ENCODE measurements at regions not wholly inside any gene's neighbourhood (a gene's known extent, or its start where the extent isn't known, plus 50 kb on each side); places are given as distances from the start of the nearest gene placed in this dataset.

DNA sequence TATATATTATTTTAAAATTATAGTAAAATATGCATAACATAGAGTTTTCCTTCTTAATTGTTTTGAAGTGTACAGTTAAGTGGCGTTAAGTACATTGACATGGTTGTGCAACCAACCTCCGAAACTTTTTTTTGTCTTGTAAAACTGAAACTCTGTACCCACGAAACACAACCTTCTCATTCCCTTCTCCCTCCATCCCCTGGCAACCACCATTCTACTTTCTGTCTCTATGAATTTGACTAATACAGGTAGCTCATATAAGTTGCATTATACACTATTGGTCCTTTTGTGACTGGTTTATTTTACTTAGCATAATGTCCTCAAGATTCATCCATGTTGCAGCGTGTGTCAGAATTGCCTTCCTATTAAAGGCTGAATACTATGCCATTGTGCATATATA lies 179.4 kb downstream of the SATB1 start:
- Histone ChIP-seq H3K9ac (ENCODE audit: low read length) (no peak overlapping the region), H2AK5ac (ENCODE audit: low read length, severe bottlenecking) (no peak overlapping the region), H3K14ac (ENCODE audit: low read length in 2 of 2) (no peak overlapping the region), H2BK15ac (ENCODE audit: low read depth, poor library complexity, severe bottlenecking) (no peak overlapping the region), H3K4me1 (ENCODE audit: control insufficient read depth, insufficient read depth, low read depth, low read length) (no peaks in the 10 kb centered on the region), H3K27ac (ENCODE audit: low read length, poor library complexity, severe bottlenecking) (no peak overlapping the region), H3K36me3 (ENCODE audit: control insufficient read depth in 1 of 2, insufficient read depth in 2 of 2, low read depth in 1 of 2, low read length in 2 of 2) (no peaks in the 10 kb centered on the region), H3K18ac (ENCODE audit: low read depth in 1 of 2, low read length in 2 of 2) (no peak overlapping the region), H3K9me3 (ENCODE audit: control insufficient read depth, low read length) (no peaks in the 10 kb centered on the region), H3K4ac (ENCODE audit: low read depth in 1 of 2, low read length in 2 of 2) (no peak overlapping the region), H3K27me3 (ENCODE audit: control insufficient read depth in 1 of 2, insufficient read depth in 1 of 2, low read length in 2 of 2) (no peaks in the 10 kb centered on the region), H4K91ac (ENCODE audit: low read length) (no peak overlapping the region), H3K4me3 (ENCODE audit: insufficient read depth in 1 of 2, low read depth in 1 of 2, low read length in 2 of 2) (no peak overlapping the region), H2BK120ac (ENCODE audit: low read depth, low read length) (no peak overlapping the region), H3K23ac (ENCODE audit: low read length in 2 of 2) (no peak overlapping the region), H2BK5ac (ENCODE audit: low read depth, low read length, poor library complexity, severe bottlenecking) (no peak overlapping the region), H3K79me1 (replicated peaks; ENCODE audit: low read length, poor library complexity, severe bottlenecking) (no peaks in the 10 kb centered on the region), H4K8ac (ENCODE audit: low read length) (no peak overlapping the region), H2AFZ (ENCODE audit: low read depth, low read length) (no peak overlapping the region), H3K4me2 (ENCODE audit: low read length, poor library complexity, severe bottlenecking) (no peak overlapping the region), H2BK12ac (ENCODE audit: low read length in 2 of 2) (no peak overlapping the region)
- no peak for DNase-seq
- no CpG with 5 or more reads among the region's 4 CpGs for WGBS

DNA sequence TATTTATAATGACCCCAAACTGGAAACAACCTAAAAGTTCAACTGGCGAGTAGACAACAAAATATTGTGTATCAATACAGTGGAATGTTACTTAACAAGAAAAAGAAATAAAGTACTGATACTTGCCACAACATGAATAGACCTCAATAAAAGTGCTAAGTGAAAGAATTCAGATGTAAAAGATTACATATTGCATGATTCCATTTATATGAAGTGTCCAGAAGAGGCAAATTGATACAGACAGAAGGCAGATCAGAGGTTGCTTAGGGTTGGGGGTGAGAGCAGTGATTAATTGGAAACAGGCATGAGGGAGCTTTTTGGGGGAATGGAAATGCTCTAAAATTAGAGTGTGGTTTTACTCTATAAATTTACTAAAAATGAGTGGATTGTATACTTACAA lies 183.3 kb downstream of the SATB1 start:
- Histone ChIP-seq H3K4me2 (ENCODE audit: low read length, poor library complexity, severe bottlenecking) (no peak overlapping the region), H3K79me1 (replicated peaks; ENCODE audit: low read length, poor library complexity, severe bottlenecking) (no peaks in the 10 kb centered on the region), H2AK5ac (ENCODE audit: low read length, severe bottlenecking) (no peak overlapping the region), H3K9ac (ENCODE audit: low read length) (no peak overlapping the region), H3K4me3 (ENCODE audit: insufficient read depth in 1 of 2, low read depth in 1 of 2, low read length in 2 of 2) (no peak overlapping the region), H4K91ac (ENCODE audit: low read length) (no peak overlapping the region), H2BK120ac (ENCODE audit: low read depth, low read length) (no peak overlapping the region), H3K27ac (ENCODE audit: low read length, poor library complexity, severe bottlenecking) (no peak overlapping the region), H3K27me3 (ENCODE audit: control insufficient read depth in 1 of 2, insufficient read depth in 1 of 2, low read length in 2 of 2) (no peaks in the 10 kb centered on the region), H3K36me3 (ENCODE audit: control insufficient read depth in 1 of 2, insufficient read depth in 2 of 2, low read depth in 1 of 2, low read length in 2 of 2) (no peaks in the 10 kb centered on the region), H3K14ac (ENCODE audit: low read length in 2 of 2) (no peak overlapping the region), H3K4ac (ENCODE audit: low read depth in 1 of 2, low read length in 2 of 2) (no peak overlapping the region), H4K8ac (ENCODE audit: low read length) (no peak overlapping the region), H3K23ac (ENCODE audit: low read length in 2 of 2) (no peak overlapping the region), H3K18ac (ENCODE audit: low read depth in 1 of 2, low read length in 2 of 2) (no peak overlapping the region), H2BK5ac (ENCODE audit: low read depth, low read length, poor library complexity, severe bottlenecking) (no peak overlapping the region), H3K9me3 (ENCODE audit: control insufficient read depth, low read length) (no peaks in the 10 kb centered on the region), H3K4me1 (ENCODE audit: control insufficient read depth, insufficient read depth, low read depth, low read length) (no peaks in the 10 kb centered on the region), H2AFZ (ENCODE audit: low read depth, low read length) (no peak overlapping the region), H2BK12ac (ENCODE audit: low read length in 2 of 2) (no peak overlapping the region), H2BK15ac (ENCODE audit: low read depth, poor library complexity, severe bottlenecking) (no peak overlapping the region)
- no CpG with 5 or more reads among the region's 1 CpG for WGBS
- no peak for DNase-seq

DNA sequence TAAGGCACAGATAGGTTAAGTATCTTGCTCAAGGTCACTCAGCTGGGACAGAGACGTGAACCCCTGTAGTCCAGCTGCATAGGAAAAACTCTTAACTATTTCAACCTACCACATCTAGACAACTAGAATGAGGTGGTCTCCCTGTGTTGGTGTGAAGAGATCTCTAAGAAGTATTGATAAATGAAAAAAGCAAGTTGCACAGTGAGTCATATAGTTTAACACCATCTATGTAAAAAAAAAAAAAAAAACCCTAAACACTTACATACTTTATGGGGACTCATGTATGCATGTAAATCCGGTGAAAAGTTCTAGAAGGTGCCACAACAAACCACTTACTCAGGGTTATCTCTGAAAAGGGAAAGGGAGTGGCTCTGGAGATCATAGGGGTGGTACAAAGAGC lies 185.5 kb downstream of the SATB1 start:
- no peak overlapping the region for H3K4ac ChIP-seq (ENCODE audit: low read depth in 1 of 2, low read length in 2 of 2)
- WGBS = 50% methylated on average over 1 of the region's 2 CpGs
- H3K9ac ChIP-seq (ENCODE audit: low read length) = no peak overlapping the region
- H4K8ac ChIP-seq (ENCODE audit: low read length) = no peak overlapping the region
- no peaks in the 10 kb centered on the region for H3K4me1 ChIP-seq (ENCODE audit: control insufficient read depth, insufficient read depth, low read depth, low read length)
- no peak overlapping the region for H2BK5ac ChIP-seq (ENCODE audit: low read depth, low read length, poor library complexity, severe bottlenecking)
- H2AFZ ChIP-seq (ENCODE audit: low read depth, low read length) = no peak overlapping the region
- H4K91ac ChIP-seq (ENCODE audit: low read length) = no peak overlapping the region
- no peak overlapping the region for H3K14ac ChIP-seq (ENCODE audit: low read length in 2 of 2)
- no peak overlapping the region for H2AK5ac ChIP-seq (ENCODE audit: low read length, severe bottlenecking)
- no peak overlapping the region for H2BK120ac ChIP-seq (ENCODE audit: low read depth, low read length)
- no peaks in the 10 kb centered on the region for H3K79me1 ChIP-seq (replicated peaks; ENCODE audit: low read length, poor library complexity, severe bottlenecking)
- DNase-seq = no peak
- H3K27me3 ChIP-seq (ENCODE audit: control insufficient read depth in 1 of 2, insufficient read depth in 1 of 2, low read length in 2 of 2) = no peaks in the 10 kb centered on the region
- no peak overlapping the region for H2BK12ac ChIP-seq (ENCODE audit: low read length in 2 of 2)
- no peaks in the 10 kb centered on the region for H3K9me3 ChIP-seq (ENCODE audit: control insufficient read depth, low read length)
- H3K36me3 ChIP-seq (ENCODE audit: control insufficient read depth in 1 of 2, insufficient read depth in 2 of 2, low read depth in 1 of 2, low read length in 2 of 2) = no peaks in the 10 kb centered on the region
- H3K23ac ChIP-seq (ENCODE audit: low read length in 2 of 2) = no peak overlapping the region
- no peak overlapping the region for H3K18ac ChIP-seq (ENCODE audit: low read depth in 1 of 2, low read length in 2 of 2)
- H3K27ac ChIP-seq (ENCODE audit: low read length, poor library complexity, severe bottlenecking) = no peak overlapping the region
- H3K4me3 ChIP-seq (ENCODE audit: insufficient read depth in 1 of 2, low read depth in 1 of 2, low read length in 2 of 2) = no peak overlapping the region
- H2BK15ac ChIP-seq (ENCODE audit: low read depth, poor library complexity, severe bottlenecking) = no peak overlapping the region
- H3K4me2 ChIP-seq (ENCODE audit: low read length, poor library complexity, severe bottlenecking) = no peak overlapping the region

DNA sequence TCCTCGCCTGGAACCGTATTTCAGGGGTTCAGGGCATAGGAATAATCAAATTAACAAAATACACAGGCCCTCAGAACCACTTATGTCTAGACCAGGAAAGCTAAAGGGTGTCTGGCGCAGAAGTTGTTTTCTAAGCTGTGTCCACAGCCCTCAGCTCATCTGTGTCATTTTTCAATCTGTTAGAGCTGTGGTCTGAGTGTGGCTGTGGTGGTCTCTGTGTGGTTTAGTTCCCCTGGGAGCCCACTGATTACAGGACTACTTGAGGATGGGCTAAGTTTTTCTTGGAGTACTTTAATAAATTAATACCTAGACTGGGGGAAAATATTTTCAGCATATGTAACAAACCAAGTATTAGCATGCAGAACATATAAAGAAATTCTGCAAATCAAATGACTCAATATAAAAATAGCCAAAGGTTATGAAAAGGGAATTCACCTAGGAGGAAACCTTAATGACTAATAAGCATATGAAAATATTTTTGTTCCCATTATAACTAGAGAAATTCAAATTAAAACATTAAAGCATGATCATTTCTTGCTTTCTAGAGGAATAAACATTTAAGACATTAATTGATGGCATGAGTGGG lies 186.3 kb downstream of the SATB1 start:
- Histone ChIP-seq H3K4me1 (ENCODE audit: control insufficient read depth, insufficient read depth, low read depth, low read length) (no peaks in the 10 kb centered on the region), H2BK12ac (ENCODE audit: low read length in 2 of 2) (no peak overlapping the region), H2BK15ac (ENCODE audit: low read depth, poor library complexity, severe bottlenecking) (no peak overlapping the region), H3K23ac (ENCODE audit: low read length in 2 of 2) (no peak overlapping the region), H3K9me3 (ENCODE audit: control insufficient read depth, low read length) (no peaks in the 10 kb centered on the region), H3K79me1 (replicated peaks; ENCODE audit: low read length, poor library complexity, severe bottlenecking) (no peaks in the 10 kb centered on the region), H2BK120ac (ENCODE audit: low read depth, low read length) (no peak overlapping the region), H4K91ac (ENCODE audit: low read length) (no peak overlapping the region), H3K4ac (ENCODE audit: low read depth in 1 of 2, low read length in 2 of 2) (no peak overlapping the region), H3K9ac (ENCODE audit: low read length) (no peak overlapping the region), H2BK5ac (ENCODE audit: low read depth, low read length, poor library complexity, severe bottlenecking) (no peak overlapping the region), H2AK5ac (ENCODE audit: low read length, severe bottlenecking) (no peak overlapping the region), H3K4me2 (ENCODE audit: low read length, poor library complexity, severe bottlenecking) (no peak overlapping the region), H2AFZ (ENCODE audit: low read depth, low read length) (no peak overlapping the region), H4K8ac (ENCODE audit: low read length) (no peak overlapping the region), H3K14ac (ENCODE audit: low read length in 2 of 2) (no peak overlapping the region), H3K4me3 (ENCODE audit: insufficient read depth in 1 of 2, low read depth in 1 of 2, low read length in 2 of 2) (no peak overlapping the region), H3K27me3 (ENCODE audit: control insufficient read depth in 1 of 2, insufficient read depth in 1 of 2, low read length in 2 of 2) (no peaks in the 10 kb centered on the region), H3K27ac (ENCODE audit: low read length, poor library complexity, severe bottlenecking) (no peak overlapping the region), H3K18ac (ENCODE audit: low read depth in 1 of 2, low read length in 2 of 2) (no peak overlapping the region), H3K36me3 (ENCODE audit: control insufficient read depth in 1 of 2, insufficient read depth in 2 of 2, low read depth in 1 of 2, low read length in 2 of 2) (no peaks in the 10 kb centered on the region)
- DNase-seq = no peak
- 49% methylated on average over 3 of the region's 3 CpGs for WGBS

Data from mesenchymal stem cell (in vitro differentiated cells and primary cell).